HepG2 (cell line): ENCODE measurements at regions not wholly inside any gene's neighbourhood (a gene's known extent, or its start where the extent isn't known, plus 50 kb on each side); places are given as distances from the start of the nearest gene placed in this dataset.

Source experiments
- ATAC-seq: fragments of 200-7000 bp; cut with Tn5 transposase; 3 replicates; pipeline ENCODE4 v1.9.1; 2020; ENCODE audit warnings: mild to moderate bottlenecking, moderate library complexity
- BruUV-seq: library from RNA; stranded (reverse); fragments of 400-500 nt; replicated peaks from 2 replicates; lab custom pipeline; 2021; lab: Mats Ljungman, UMichigan
- CTCF ChIA-PET: fragments of 300-600 bp; formaldehyde crosslinking; extraction: SDS; loops from one replicate; lab custom pipeline; 2021; ENCODE audit warnings: low total read pairs, inconsistent platforms, low intra/inter-chr PET ratio; lab: Yijun Ruan, JAX
- POLR2A ChIA-PET: fragments of 350-600 bp; sonication (Branson Sonifier 250); formaldehyde crosslinking; loops from one replicate; lab custom pipeline; 2020; ENCODE audit warnings: antibody characterized with exemption, inconsistent platforms; lab: Yijun Ruan, JAX
- DNase-seq: peaks from one replicate; pipeline ENCODE4 v3.0.0-alpha.2; 2015; ENCODE audit warnings: low spot score
- FAIRE-seq: peaks from 3 replicates; lab custom pipeline; 2011; peaks lifted over from hg19 to GRCh38; lab: Jason Lieb, UNC
- H2AFZ ChIP-seq: one replicate; pipeline ENCODE4 v1.6.1; 2011; ENCODE audit warnings: low read length, inconsistent platforms
- H3K27ac ChIP-seq: fragments of 300-600 bp; 3 replicates; pipeline ENCODE4 v1.8.0; 2011; ENCODE audit warnings: mixed run types, mild to moderate bottlenecking, mixed read lengths, low read length, inconsistent platforms; ENCODE audit not compliant: insufficient read depth; ENCODE audit errors: extremely low read length
- H3K27me3 ChIP-seq, 2 experiments: fragments of 200-600 bp in 1 of 2; 2 replicates in 1 of 2; 3 replicates in 1 of 2; pipeline versions ENCODE4 v1.6.0 to v1.8.0; 2011; ENCODE audit warnings: low read length in 2 of 2, mild to moderate bottlenecking in 2 of 2, moderate library complexity in 2 of 2, inconsistent platforms in 1 of 2; ENCODE audit not compliant: insufficient read depth in 2 of 2, control insufficient read depth in 1 of 2
- H3K36me3 ChIP-seq, 2 experiments: fragments of 200-600 bp in 1 of 2; replicated peaks in 1 of 2; 2 replicates in 1 of 2; 3 replicates in 1 of 2; pipeline versions ENCODE4 v1.5.1 to v1.8.0; 2011; ENCODE audit warnings: low read length in 2 of 2, inconsistent platforms in 1 of 2; ENCODE audit not compliant: insufficient read depth in 2 of 2, control insufficient read depth in 1 of 2
- H3K4me1 ChIP-seq: 2 replicates; pipeline ENCODE4 v1.5.1; 2012; ENCODE audit warnings: low read length, inconsistent platforms; ENCODE audit not compliant: insufficient read depth
- H3K4me2 ChIP-seq: 2 replicates; pipeline ENCODE4 v1.6.0; 2011; ENCODE audit warnings: low read depth, low read length, inconsistent platforms
- H3K4me3 ChIP-seq, 3 experiments: fragments of 200-600 bp in 1 of 3; sonication (generic), shearing (Covaris generic) in 1 of 3; replicated peaks in 1 of 3; 2 replicates each; pipeline ENCODE4 v1.5.1; 2011 to 2016; ENCODE audit warnings: low read length in 3 of 3, inconsistent platforms in 2 of 3, low read depth in 2 of 3, mild to moderate bottlenecking in 2 of 3, control low read depth in 1 of 3, mixed read lengths in 1 of 3; ENCODE audit not compliant: insufficient read depth in 1 of 3
- H3K79me2 ChIP-seq: one replicate; pipeline ENCODE4 v1.6.1; 2011; ENCODE audit warnings: low read length, inconsistent platforms; ENCODE audit not compliant: insufficient read depth
- H3K9ac ChIP-seq: 2 replicates; pipeline ENCODE4 v1.6.0; 2011; ENCODE audit warnings: mild to moderate bottlenecking, low read depth, low read length, inconsistent platforms; ENCODE audit not compliant: insufficient read depth
- H3K9me3 ChIP-seq: 2 replicates; pipeline ENCODE4 v1.5.1; 2012; ENCODE audit warnings: mild to moderate bottlenecking, low read length
- H4K20me1 ChIP-seq: 2 replicates; pipeline ENCODE4 v1.6.0; 2011; ENCODE audit warnings: inconsistent platforms, mild to moderate bottlenecking, low read length, moderate library complexity; ENCODE audit not compliant: insufficient read depth
- BRD4 ChIP-seq: sonication (generic); formaldehyde crosslinking; IDR thresholded peaks from 2 replicates; pipeline ENCODE4 v1.4.0; 2020; ENCODE audit warnings: missing genetic modification reagents
- CHCHD3 ChIP-seq: sonication (generic); formaldehyde crosslinking; IDR thresholded peaks from 2 replicates; pipeline ENCODE4 v1.8.0; 2022; ENCODE audit warnings: mild to moderate bottlenecking, missing genetic modification reagents, moderate library complexity
- HMGA1 ChIP-seq: sonication (generic); formaldehyde crosslinking; conservative IDR thresholded peaks from 2 replicates; pipeline ENCODE4 v1.4.0; 2020; ENCODE audit warnings: missing genetic modification reagents
- JUNB ChIP-seq: sonication (generic); formaldehyde crosslinking; IDR thresholded peaks from 2 replicates; pipeline ENCODE4 v1.8.0; 2022; ENCODE audit warnings: missing genetic modification reagents, mild to moderate bottlenecking, borderline replicate concordance
- NCOA5 ChIP-seq: sonication (generic); formaldehyde crosslinking; IDR thresholded peaks from 2 replicates; pipeline ENCODE4 v1.4.0; 2020; ENCODE audit warnings: missing genetic modification reagents
- POGZ ChIP-seq: sonication (generic); formaldehyde crosslinking; IDR thresholded peaks from 2 replicates; pipeline ENCODE4 v1.4.0; 2020; ENCODE audit warnings: mild to moderate bottlenecking, missing genetic modification reagents
- POLR2G ChIP-seq: fragments of 200-400 bp; formaldehyde crosslinking; IDR thresholded peaks from 2 replicates; pipeline ENCODE4 v1.6.1; 2018; ENCODE audit warnings: mild to moderate bottlenecking, low read depth, low read length, moderate library complexity
- RFX5 ChIP-seq: IDR thresholded peaks from 2 replicates; pipeline ENCODE4 v1.6.1; 2011; ENCODE audit warnings: low read depth, low read length, improper control_type of control experiment
- SRY ChIP-seq: sonication (generic); formaldehyde crosslinking; IDR thresholded peaks from 2 replicates; pipeline ENCODE4 v1.8.0; 2022; ENCODE audit warnings: mild to moderate bottlenecking, missing genetic modification reagents
- TSC22D2 ChIP-seq: sonication (generic); formaldehyde crosslinking; IDR thresholded peaks from 2 replicates; pipeline ENCODE4 v1.5.1; 2020; ENCODE audit warnings: missing genetic modification reagents, mild to moderate bottlenecking, borderline replicate concordance
- ZNF235 ChIP-seq: sonication (generic); formaldehyde crosslinking; IDR thresholded peaks from 2 replicates; pipeline ENCODE4 v1.8.1; 2023; ENCODE audit warnings: mild to moderate bottlenecking, missing genetic modification reagents, borderline replicate concordance
- ZNF335 ChIP-seq: sonication (generic); formaldehyde crosslinking; IDR thresholded peaks from 2 replicates; pipeline ENCODE4 v1.4.0; 2020; ENCODE audit warnings: missing genetic modification reagents
- ZNF441 ChIP-seq: sonication (generic); formaldehyde crosslinking; IDR thresholded peaks from 2 replicates; pipeline ENCODE4 v1.7.0; 2021; ENCODE audit warnings: missing genetic modification reagents, borderline replicate concordance
- ZNF567 ChIP-seq: sonication (generic); formaldehyde crosslinking; IDR thresholded peaks from 2 replicates; pipeline ENCODE4 v1.8.1; 2023; ENCODE audit warnings: mild to moderate bottlenecking, missing genetic modification reagents, borderline replicate concordance
- ZNF878 ChIP-seq: sonication (generic); formaldehyde crosslinking; IDR thresholded peaks from 2 replicates; pipeline ENCODE4 v1.8.1; 2023; ENCODE audit warnings: mild to moderate bottlenecking, missing genetic modification reagents, moderate library complexity
- WGBS: methylation state at CpG from one replicate; pipeline ENCODE4 v1.1.6; 2017; ENCODE audit warnings: low lambda C conversion rate; 5-methylcytosine and 5-hydroxymethylcytosine counted together
- in situ Hi-C: cut with HindIII; loops from 2 replicates; pipeline ENCODE4 v1.10.0; 2017; ENCODE audit warnings: low pct_unique_long_range_greater_than_20kb; ENCODE audit not compliant: extremely low pct_ligation_motif_present
- intact Hi-C: fragments of 100-400 bp; cut with micrococcal nuclease; formaldehyde crosslinking; loops from one replicate; pipeline ENCODE4 v1.10.0; 2022; ENCODE audit not compliant: unreplicated experiment
- TF ChIP-seq, protein P1 (sequence below): fragments of 450-650 bp; IDR thresholded peaks from 2 replicates; pipeline ENCODE4 v1.6.1; 2017; ENCODE audit warnings: mild to moderate bottlenecking
- TF ChIP-seq, protein P2 (sequence below): sonication (generic); formaldehyde crosslinking; IDR thresholded peaks from 2 replicates; pipeline ENCODE4 v1.4.0; 2020; ENCODE audit warnings: missing genetic modification reagents
- TF ChIP-seq, protein P3 (sequence below): sonication (generic); formaldehyde crosslinking; IDR thresholded peaks from 2 replicates; pipeline ENCODE4 v1.4.0; 2020; ENCODE audit warnings: missing genetic modification reagents

DNA sequence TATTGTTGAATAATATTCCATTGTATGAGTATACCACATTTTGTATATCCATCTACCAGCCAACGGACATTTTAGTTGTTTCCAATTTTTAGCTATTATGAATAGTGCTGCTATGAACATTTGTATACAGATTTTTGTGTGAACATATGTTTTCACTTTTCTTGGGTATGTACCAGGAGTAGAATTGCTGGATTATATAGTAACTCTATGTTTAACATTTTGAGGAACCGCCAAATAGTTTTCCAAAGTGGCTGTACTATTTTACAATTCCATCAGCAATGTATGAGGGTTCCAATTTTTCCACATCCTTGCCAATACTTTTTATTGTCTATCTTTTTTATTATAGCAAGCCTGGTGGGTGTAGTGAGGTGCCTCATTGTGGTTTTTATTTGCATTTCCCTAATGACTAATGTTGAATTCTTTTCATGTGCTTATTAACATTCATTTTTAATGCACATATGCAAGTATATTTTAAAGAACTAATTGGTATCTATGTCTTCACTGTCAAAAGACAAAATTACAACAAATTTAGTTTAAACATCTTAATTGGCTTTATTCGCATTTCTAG is 77.5 kb upstream of the PIAS1 start:
- 87% methylated on average over 3 of the region's 3 CpGs for WGBS
- H3K36me3 ChIP-seq, result no peaks in the 10 kb centered on the region
- H3K4me3 ChIP-seq, result no peak overlapping the region
- no TSS peak for BruUV-seq
- H3K4me1 ChIP-seq, result no peaks in the 10 kb centered on the region
- intact Hi-C loops (no loop called here), in situ Hi-C loops (no loop called here)
- no peak for DNase-seq
- peak; percentile 15 for FAIRE-seq
- TF ChIP-seq ZNF441 (CRISPR knock-in tag) (no peak), BRD4 (CRISPR knock-in tag) (no peak), TSC22D2 (CRISPR knock-in tag) (no peak), ZNF335 (CRISPR knock-in tag) (no peak), CHCHD3 (CRISPR knock-in tag) (no peak), SRY (no peak), NCOA5 (CRISPR knock-in tag) (no peak), POGZ (CRISPR knock-in tag) (no peak), JUNB (CRISPR knock-in tag) (no peak), HMGA1 (CRISPR knock-in tag) (no peak), ZNF567 (CRISPR knock-in tag) (no peak), ZNF235 (CRISPR knock-in tag) (no peak), POLR2G (no peak), RFX5 (no peak), ZNF878 (CRISPR knock-in tag) (no peak)
- TF ChIP-seq, protein P1, sequence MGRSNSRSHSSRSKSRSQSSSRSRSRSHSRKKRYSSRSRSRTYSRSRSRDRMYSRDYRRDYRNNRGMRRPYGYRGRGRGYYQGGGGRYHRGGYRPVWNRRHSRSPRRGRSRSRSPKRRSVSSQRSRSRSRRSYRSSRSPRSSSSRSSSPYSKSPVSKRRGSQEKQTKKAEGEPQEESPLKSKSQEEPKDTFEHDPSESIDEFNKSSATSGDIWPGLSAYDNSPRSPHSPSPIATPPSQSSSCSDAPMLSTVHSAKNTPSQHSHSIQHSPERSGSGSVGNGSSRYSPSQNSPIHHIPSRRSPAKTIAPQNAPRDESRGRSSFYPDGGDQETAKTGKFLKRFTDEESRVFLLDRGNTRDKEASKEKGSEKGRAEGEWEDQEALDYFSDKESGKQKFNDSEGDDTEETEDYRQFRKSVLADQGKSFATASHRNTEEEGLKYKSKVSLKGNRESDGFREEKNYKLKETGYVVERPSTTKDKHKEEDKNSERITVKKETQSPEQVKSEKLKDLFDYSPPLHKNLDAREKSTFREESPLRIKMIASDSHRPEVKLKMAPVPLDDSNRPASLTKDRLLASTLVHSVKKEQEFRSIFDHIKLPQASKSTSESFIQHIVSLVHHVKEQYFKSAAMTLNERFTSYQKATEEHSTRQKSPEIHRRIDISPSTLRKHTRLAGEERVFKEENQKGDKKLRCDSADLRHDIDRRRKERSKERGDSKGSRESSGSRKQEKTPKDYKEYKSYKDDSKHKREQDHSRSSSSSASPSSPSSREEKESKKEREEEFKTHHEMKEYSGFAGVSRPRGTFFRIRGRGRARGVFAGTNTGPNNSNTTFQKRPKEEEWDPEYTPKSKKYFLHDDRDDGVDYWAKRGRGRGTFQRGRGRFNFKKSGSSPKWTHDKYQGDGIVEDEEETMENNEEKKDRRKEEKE, result no peak
- TF ChIP-seq, protein P2, sequence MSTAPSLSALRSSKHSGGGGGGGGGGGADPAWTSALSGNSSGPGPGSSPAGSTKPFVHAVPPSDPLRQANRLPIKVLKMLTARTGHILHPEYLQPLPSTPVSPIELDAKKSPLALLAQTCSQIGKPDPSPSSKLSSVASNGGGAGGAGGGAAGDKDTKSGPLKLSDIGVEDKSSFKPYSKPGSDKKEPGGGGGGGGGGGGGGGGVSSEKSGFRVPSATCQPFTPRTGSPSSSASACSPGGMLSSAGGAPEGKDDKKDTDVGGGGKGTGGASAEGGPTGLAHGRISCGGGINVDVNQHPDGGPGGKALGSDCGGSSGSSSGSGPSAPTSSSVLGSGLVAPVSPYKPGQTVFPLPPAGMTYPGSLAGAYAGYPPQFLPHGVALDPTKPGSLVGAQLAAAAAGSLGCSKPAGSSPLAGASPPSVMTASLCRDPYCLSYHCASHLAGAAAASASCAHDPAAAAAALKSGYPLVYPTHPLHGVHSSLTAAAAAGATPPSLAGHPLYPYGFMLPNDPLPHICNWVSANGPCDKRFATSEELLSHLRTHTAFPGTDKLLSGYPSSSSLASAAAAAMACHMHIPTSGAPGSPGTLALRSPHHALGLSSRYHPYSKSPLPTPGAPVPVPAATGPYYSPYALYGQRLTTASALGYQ (CRISPR knock-in tag), result no peak
- TF ChIP-seq, protein P3, sequence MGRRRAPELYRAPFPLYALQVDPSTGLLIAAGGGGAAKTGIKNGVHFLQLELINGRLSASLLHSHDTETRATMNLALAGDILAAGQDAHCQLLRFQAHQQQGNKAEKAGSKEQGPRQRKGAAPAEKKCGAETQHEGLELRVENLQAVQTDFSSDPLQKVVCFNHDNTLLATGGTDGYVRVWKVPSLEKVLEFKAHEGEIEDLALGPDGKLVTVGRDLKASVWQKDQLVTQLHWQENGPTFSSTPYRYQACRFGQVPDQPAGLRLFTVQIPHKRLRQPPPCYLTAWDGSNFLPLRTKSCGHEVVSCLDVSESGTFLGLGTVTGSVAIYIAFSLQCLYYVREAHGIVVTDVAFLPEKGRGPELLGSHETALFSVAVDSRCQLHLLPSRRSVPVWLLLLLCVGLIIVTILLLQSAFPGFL (CRISPR knock-in tag), result no peak
- no peak for ATAC-seq
- POLR2A ChIA-PET, result no interaction called here
- no peak overlapping the region for H3K27ac ChIP-seq
- H2AFZ ChIP-seq, result no peak overlapping the region
- H3K79me2 ChIP-seq, result no peaks in the 10 kb centered on the region
- no peak overlapping the region for H3K9ac ChIP-seq
- H4K20me1 ChIP-seq, result no peaks in the 10 kb centered on the region
- CTCF ChIA-PET, result no interaction called here
- H3K27me3 ChIP-seq, result no peaks in the 10 kb centered on the region
- no peaks in the 10 kb centered on the region for H3K9me3 ChIP-seq
- H3K4me2 ChIP-seq, result no peak overlapping the region
